Stimulated activated memory B cell treated with anti-CD40 and anti-IgM and Interleukin-4, amounts not matched to agents 10 μg/mL and 1 μg/mL and 100 μg/mL, for 72 hours (primary cell): ENCODE measurements at regions not wholly inside any gene's neighbourhood (a gene's known extent, or its start where the extent isn't known, plus 50 kb on each side); places are given as distances from the start of the nearest gene placed in this dataset.
"Not testable (repeated sequence)": the region's sequence is repeated elsewhere in the genome, so short reads cannot be mapped to it uniquely, and the experiment has no call there.

ENCODE experiments used
- ATAC-seq: fragments of 150-1000 bp; cut with Tn5 transposase; 2 replicates; pipeline ENCODE4 v1.10.0; 2021
- H3K27ac Mint-ChIP-seq: one replicate; pipeline ENCODE4 v1.8.0; 2022; ENCODE audit warnings: mild to moderate bottlenecking, mixed read lengths
- H3K27me3 Mint-ChIP-seq: one replicate; pipeline ENCODE4 v1.8.0; 2022; ENCODE audit warnings: mixed read lengths
- H3K36me3 Mint-ChIP-seq: one replicate; pipeline ENCODE4 v1.8.0; 2022; ENCODE audit warnings: mixed read lengths
- H3K4me1 Mint-ChIP-seq: one replicate; pipeline ENCODE4 v1.8.0; 2022; ENCODE audit warnings: mixed read lengths
- H3K4me3 Mint-ChIP-seq: one replicate; pipeline ENCODE4 v1.8.0; 2022; ENCODE audit warnings: mild to moderate bottlenecking, moderate library complexity, mixed read lengths
- H3K9me3 Mint-ChIP-seq: one replicate; pipeline ENCODE4 v1.8.0; 2022; ENCODE audit warnings: mixed read lengths

DNA sequence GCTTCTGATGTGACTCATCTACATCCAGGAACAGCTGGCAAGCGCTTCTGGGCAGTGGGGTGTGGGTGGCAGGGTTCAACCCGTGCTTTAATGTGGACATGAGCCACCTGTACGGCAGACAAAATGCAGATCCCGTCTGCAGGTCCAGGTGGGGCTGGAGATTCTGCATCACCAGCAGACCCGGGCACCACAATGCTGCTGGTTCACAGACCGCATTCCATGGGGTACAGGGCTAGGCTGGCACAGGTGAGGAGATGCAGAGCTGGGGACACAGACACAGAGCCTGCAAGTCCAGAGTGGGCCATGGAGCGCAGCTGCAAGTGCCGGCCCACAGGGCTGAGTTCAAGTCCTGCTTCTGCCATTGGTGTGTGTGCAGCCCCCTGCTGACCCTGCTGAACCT is 203.7 kb downstream of the BANP start:
- not testable (repeated sequence) for H3K27ac Mint-ChIP-seq, H3K4me3 Mint-ChIP-seq, ATAC-seq, H3K9me3 Mint-ChIP-seq, H3K36me3 Mint-ChIP-seq, H3K4me1 Mint-ChIP-seq
- H3K27me3 Mint-ChIP-seq = peaks cover 12% of the 10 kb centered on the region

DNA sequence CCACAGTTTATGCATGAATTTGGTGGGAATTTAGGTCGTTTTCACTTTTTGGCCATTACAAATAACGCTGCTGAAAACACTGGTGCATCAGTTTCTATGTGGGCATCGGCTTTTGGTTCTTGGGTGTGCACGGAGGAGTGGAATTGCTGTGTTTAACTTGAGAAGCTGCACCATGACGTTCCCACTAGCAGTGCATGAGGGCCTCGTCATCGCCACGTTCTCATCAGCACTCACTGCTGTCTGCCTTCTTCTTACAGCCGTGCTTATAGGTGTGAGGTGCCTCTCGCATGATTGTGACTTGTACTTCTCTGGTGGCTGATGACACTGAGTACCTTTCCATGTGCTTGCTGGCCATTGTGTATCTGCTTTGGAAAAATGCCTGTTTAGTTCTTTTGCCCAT is 204.4 kb downstream of the BANP start:
- H3K4me3 Mint-ChIP-seq, H3K4me1 Mint-ChIP-seq, H3K9me3 Mint-ChIP-seq, ATAC-seq, H3K27ac Mint-ChIP-seq, H3K36me3 Mint-ChIP-seq: not testable (repeated sequence)
- peaks cover 12% of the 10 kb centered on the region for H3K27me3 Mint-ChIP-seq

DNA sequence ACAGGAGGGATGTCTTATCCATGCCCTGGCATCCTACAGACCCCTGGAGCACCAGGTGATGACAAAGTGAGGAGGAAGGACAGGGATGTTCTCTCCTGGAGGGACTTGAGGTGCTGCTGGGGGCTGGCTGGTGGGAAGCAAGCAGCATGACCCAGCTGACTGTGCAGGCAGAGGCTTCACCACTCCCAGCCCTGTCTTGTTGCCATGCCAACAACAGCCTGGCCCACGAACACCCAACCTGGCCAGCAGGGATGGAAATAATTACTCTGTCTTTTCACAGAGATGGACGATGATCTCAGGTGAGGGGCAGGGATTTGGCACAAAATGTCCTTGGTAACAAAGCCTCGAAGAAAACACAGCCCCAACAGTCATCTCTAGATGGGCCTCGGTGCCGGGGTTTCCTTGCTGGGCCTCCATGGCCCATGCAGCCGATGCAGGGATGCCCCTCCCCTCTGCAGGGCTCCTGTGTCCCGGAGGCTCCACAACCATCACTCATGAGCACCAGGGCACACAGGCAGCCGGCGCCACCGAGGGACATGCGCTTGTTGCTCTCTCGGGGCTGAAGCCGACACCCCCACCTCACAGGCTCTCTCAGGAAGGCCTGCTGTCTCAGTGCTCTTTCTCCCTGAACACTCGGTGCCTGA is 205.5 kb downstream of the BANP start:
- H3K4me1 Mint-ChIP-seq, H3K36me3 Mint-ChIP-seq, H3K27ac Mint-ChIP-seq, H3K4me3 Mint-ChIP-seq, ATAC-seq, H3K9me3 Mint-ChIP-seq: not testable (repeated sequence)
- peaks cover 12% of the 10 kb centered on the region for H3K27me3 Mint-ChIP-seq

DNA sequence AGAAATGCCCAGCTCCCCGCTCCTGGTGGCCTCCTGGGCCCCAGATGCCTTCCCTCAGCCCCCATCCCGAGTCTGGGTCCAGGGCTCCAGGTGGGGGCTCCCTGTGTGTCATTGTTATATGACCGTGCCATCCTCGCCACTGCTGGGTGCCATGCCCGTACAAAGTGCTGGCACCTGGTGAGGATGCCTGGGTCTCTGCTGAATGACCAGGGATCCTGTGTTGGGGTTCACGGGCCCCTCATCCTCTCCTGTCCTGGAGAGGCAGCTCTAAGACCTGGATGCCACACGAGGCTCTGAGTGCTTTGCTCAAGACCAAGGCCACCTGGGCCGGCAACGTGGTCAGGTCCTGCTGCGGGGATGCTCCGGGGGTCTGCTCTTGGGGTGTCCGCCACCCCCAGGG is 206.5 kb downstream of the BANP start:
- not testable (repeated sequence) for H3K27ac Mint-ChIP-seq, ATAC-seq, H3K9me3 Mint-ChIP-seq, H3K4me3 Mint-ChIP-seq, H3K4me1 Mint-ChIP-seq, H3K36me3 Mint-ChIP-seq
- peaks cover 12% of the 10 kb centered on the region for H3K27me3 Mint-ChIP-seq

DNA sequence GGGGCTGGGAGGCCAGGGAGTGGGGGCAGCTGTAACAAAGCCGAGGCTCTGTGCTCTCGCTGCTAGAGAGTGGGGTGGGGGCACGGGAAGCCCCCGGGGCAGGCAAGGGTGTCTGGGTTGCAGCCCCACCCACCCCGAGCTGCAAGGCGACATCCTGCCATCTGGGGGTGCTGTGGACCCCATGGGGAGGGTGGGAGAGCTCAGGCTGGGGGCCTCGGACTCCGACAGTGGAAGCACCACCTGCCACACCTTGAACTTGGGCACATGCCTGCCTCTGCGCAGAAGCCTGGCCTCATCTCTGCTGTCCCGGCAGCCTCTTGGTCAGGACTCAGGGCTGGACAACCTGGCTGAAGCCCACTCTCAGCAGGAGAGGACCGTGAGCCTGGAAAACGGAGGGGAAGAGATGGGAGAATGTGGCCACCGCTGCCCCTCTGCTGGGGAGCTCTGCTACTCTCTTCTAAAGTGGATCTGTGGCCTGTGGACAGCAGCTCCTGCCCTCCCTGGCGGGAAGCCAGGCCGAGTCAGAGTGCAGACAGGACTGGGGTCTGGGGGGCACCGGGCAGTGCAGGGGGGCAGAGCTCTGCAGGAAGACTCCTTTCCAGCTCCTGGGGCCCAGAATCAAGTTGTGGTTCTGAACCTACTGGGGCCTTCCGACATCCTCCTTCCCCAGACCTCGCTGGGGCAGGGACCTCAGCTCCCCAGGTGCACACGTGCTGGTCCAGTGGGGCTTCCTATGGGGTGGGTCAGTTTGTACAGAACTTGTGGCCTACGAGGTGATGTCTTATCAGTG is 207.2 kb downstream of the BANP start:
- ATAC-seq, H3K36me3 Mint-ChIP-seq, H3K4me1 Mint-ChIP-seq, H3K9me3 Mint-ChIP-seq, H3K27ac Mint-ChIP-seq, H3K4me3 Mint-ChIP-seq: not testable (repeated sequence)
- H3K27me3 Mint-ChIP-seq = peaks cover 18% of the 10 kb centered on the region

DNA sequence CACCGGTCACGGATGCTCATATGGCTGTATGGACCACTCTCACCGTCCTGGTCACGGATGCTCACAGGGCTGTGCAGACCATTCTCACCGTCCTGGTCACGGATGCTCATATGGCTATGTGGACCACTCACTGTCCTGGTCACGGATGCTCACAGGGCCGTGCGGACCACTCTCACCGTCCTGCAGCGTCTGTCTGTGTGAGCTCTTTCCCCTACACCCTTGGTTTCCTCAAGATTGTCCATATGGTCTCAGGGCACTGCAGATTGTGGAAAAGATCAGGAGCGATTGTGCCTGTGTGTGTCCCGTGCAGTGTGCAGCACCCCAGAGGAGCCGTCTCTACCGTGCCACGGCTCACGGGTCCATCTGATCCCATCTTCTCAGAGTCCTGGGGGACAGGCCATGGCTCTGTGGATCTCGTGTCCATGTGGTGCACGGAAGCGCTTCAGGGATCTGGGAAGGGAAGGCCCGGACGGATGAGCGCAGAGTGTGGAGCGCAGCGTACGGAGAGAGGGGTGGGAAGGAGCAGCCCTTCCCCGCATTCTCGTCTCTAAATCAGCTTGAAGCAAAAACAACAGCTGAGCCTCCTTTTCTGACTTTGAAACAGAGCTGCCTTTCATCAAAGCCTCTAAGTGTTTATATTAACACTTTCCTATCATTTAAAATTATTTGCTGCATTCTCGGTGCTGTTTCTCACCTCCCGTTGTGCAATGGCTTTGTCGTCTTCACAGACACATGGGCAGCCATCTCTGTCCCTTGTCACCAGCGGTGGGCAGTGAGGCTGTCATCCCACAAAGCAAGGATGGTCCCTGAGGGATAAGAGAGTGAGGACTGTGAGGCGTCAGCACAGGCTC is 208.0 kb downstream of the BANP start:
- not testable (repeated sequence) for H3K36me3 Mint-ChIP-seq, H3K4me1 Mint-ChIP-seq, ATAC-seq, H3K4me3 Mint-ChIP-seq, H3K27ac Mint-ChIP-seq
- Mint-ChIP-seq H3K27me3 (peaks cover 20% of the 10 kb centered on the region), H3K9me3 (peaks cover 17% of the 10 kb centered on the region)

DNA sequence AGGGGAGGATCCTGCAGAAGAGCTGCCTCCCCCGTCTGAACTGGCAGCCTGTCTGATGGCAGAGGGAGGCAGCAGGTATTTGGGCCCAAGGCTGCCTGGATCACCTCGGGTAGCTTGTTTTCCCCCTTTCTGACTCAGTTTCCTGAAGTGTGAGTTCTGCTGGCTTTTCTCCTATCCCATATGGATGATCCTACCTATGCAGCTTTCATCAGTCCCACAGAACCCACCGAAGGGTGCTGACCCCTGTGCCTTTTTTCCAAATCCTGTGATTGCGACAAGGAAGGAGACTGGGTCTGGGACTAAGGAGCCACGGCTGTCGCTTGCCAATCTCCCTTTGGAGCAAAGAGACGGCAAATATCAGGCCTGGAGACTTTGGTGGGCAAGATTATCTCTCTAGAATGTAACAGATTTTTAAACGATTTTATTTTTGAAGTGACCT is 208.7 kb downstream of the BANP start:
- H3K4me1 Mint-ChIP-seq, H3K4me3 Mint-ChIP-seq, H3K36me3 Mint-ChIP-seq, H3K27ac Mint-ChIP-seq, ATAC-seq: not testable (repeated sequence)
- H3K27me3 Mint-ChIP-seq = peaks cover 20% of the 10 kb centered on the region
- peaks cover 18% of the 10 kb centered on the region for H3K9me3 Mint-ChIP-seq

DNA sequence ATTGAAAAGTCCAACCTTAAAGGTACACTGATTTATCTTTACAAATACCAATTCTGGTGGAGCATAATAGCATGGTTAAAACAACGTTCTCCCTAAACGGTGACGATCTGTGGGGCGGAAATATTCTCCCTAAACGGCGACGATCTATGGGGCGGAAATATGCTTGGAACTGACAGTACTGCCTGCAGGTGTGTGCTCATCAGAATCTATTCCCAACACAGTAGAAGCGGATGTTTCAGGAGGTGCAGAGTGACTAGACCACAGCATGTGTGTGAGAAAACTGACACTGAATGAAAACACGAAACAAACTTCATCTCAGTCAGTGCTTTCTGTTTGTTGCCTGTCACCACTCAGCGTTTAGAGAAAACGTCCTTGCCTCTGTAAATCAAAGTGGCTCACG is 210.0 kb downstream of the BANP start:
- H3K36me3 Mint-ChIP-seq, H3K4me3 Mint-ChIP-seq, H3K27ac Mint-ChIP-seq, H3K4me1 Mint-ChIP-seq, ATAC-seq: not testable (repeated sequence)
- H3K9me3 Mint-ChIP-seq = peaks cover 17% of the 10 kb centered on the region
- peaks cover 10% of the 10 kb centered on the region for H3K27me3 Mint-ChIP-seq

DNA sequence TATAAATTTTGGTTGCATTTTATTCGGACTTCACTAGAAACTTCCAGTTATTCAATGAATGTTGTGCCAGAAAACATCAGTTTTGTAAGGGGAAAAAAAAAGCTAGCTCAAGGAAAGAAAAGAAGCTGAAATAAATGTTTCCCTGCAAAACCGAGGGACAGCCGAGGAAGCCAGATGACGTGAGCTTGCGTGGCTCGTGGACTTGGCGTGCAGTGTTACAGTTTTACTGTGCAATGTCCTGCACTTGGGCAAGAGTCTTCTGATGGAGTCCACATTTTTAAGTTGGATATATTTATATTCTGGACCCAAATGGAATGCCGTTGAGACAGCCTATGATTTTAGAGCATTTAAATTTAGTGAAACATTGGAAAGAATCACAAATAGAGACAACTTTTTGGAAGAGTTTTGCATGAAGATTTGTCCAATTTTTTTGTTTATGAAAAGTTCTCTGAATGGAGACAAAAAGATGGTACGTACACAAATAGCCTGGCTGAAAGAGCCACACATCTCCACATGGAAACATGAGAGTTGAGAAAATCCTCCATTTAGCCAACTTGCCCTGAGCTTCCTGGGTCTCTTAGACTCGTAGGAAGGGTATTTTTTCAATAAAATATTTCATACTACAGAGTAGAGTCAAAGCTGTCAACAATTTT is 210.5 kb downstream of the BANP start:
- H3K27ac Mint-ChIP-seq, ATAC-seq, H3K27me3 Mint-ChIP-seq, H3K4me3 Mint-ChIP-seq, H3K36me3 Mint-ChIP-seq, H3K4me1 Mint-ChIP-seq: not testable (repeated sequence)
- H3K9me3 Mint-ChIP-seq = peaks cover 15% of the 10 kb centered on the region

DNA sequence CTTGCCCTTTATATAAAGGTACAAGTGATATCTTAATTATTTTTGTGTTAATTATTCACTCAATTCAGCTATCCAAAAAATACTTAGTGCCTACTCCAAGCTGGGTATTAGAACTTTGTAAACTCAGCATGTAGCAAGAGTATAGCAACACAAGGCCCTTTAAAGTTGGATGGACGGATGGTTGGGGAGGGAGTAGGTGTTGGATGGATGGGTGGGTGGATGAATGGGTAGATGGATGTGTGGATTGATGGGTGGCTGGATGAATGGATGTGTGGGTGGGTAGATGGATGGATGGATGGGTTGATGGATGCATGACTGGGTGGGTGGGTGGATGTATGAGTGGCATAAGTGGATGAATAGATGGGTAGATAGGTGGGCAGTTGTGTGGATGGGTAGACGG is 211.5 kb downstream of the BANP start:
- H3K36me3 Mint-ChIP-seq, H3K4me1 Mint-ChIP-seq, ATAC-seq, H3K4me3 Mint-ChIP-seq, H3K27ac Mint-ChIP-seq, H3K27me3 Mint-ChIP-seq: not testable (repeated sequence)
- peaks cover 15% of the 10 kb centered on the region for H3K9me3 Mint-ChIP-seq

DNA sequence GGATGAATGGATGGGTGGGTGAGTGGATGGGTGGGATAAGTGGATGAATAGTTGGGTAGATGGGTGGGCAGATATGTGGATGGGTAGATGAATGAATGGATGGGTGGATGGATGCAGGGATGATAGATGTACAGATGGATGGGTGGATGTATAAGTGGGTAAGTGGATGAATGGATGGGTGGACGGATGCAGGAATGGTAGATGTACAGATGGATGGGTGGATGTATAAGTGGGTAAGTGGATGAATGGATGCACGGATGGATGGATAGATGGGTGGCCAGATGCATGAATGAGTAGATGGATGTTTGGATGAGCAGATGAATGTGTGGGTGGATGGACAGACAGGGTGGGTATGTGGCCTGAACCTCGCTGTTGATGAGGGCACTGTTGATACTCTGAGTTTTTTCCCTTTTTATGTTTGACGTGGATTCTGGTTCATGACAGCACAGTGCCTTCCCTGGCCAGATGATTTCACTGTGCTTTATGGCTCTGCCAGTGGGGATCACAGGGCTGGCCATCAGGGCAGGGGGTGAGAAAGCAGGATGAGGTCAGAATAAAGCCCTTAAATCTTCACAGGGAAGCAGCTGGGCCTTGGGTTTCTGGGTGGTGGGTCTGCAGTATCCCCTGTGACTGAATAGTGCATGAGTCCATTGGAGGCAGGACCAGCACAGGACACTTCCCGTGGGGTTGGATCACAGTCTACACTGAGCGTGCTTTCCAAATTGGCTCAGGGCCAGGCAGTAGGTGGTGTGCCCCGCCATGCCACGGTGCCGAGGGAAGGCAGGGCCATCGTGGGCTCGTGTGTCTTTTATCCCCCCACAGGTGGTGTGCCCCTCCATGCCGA is 213.2 kb downstream of the BANP start:
- not testable (repeated sequence) for H3K4me1 Mint-ChIP-seq
- ATAC-seq = peak; percentile 52

DNA sequence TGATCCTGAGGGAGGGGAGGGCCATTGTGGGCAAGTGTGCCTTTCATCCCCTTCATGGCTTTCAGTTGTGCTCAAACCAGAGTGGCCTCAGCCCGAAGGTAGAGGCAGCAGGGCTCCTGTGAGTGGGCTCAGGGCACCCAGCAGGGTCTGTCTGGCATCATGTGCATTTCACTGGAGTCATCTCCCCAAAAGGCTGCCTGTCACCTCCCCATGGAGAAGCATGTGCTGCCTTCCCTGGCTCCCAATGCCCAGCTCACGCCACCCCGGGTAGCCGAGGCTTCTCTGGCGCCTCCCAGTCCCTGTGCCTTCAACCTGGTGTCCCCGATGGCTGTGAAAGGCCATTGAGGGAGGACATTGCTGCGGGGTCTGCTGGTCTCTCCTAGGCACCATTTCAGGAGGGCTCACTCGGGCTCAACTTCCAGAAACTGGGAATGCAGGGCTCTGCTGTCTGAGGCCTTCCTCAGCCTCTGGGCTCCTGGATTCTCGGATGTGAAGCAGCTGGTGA is 213.9 kb downstream of the BANP start:
- not testable (repeated sequence) for H3K36me3 Mint-ChIP-seq, H3K27ac Mint-ChIP-seq, H3K27me3 Mint-ChIP-seq, H3K4me3 Mint-ChIP-seq, ATAC-seq, H3K4me1 Mint-ChIP-seq
- H3K9me3 Mint-ChIP-seq = peaks cover 15% of the 10 kb centered on the region

More for the DNA sequence above, 213.2 kb downstream of the BANP start:
- H3K36me3 Mint-ChIP-seq, H3K27ac Mint-ChIP-seq, H3K27me3 Mint-ChIP-seq, H3K4me3 Mint-ChIP-seq: not testable (repeated sequence)
- H3K9me3 Mint-ChIP-seq = peaks cover 15% of the 10 kb centered on the region

DNA sequence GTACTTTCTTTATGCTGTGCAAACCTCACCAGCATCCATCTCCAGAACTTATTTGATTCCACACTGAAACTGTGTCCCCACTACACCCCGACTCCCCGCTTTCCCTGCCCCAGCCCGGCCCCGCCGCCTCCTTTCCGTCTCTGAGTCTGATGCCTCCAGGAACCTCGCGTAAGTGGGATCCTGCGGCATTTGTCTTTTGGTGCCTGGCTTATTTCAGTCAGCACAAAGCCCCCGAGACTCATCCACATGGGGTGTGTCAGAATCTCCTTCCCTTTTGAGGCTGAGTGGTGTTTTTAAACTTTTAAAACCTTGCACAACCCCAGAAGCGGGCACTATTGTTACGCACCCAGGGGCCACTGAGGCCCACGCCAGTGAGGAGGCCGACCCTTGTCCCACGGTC is 214.4 kb downstream of the BANP start:
- Mint-ChIP-seq H3K9me3 (peaks cover 15% of the 10 kb centered on the region), H3K27me3 (peaks cover 14% of the 10 kb centered on the region)
- ATAC-seq, H3K4me3 Mint-ChIP-seq, H3K27ac Mint-ChIP-seq, H3K4me1 Mint-ChIP-seq, H3K36me3 Mint-ChIP-seq: not testable (repeated sequence)

DNA sequence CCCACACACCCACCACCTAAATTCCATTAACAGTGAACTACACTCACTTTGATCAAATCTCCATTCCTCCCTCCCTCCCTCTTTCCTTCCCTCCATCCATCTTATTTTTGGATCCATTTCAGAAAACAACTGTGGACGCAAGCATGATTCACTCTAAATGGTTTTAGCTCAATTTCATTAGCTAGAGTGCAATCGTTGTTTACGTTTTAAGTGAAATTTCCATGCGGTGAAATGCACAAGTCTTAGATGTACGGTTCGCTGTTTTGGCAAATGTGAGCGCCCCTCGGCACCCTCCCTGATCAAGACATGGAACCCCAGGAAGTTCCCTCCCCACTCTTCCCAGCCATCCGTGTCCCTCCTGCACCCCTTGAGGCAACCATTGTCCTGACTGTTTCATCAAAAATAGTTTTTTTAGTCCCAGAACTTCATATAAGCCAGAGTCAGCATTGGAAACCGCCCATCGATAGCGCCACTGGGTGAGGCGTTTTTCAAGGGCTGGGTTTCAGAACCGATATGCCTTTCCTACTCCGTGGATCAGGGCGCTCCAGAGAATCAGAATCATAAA is 215.1 kb downstream of the BANP start:
- not testable (repeated sequence) for H3K36me3 Mint-ChIP-seq, H3K27ac Mint-ChIP-seq, ATAC-seq, H3K4me3 Mint-ChIP-seq
- H3K9me3 Mint-ChIP-seq = peaks cover 15% of the 10 kb centered on the region
- H3K27me3 Mint-ChIP-seq = peaks cover 16% of the 10 kb centered on the region
- peaks cover 10% of the 10 kb centered on the region for H3K4me1 Mint-ChIP-seq
